AG04449 (cell line): ENCODE measurements at regions not wholly inside any gene's neighbourhood (a gene's known extent, or its start where the extent isn't known, plus 50 kb on each side); places are given as distances from the start of the nearest gene placed in this dataset.

Experiments used
- CTCF ChIA-PET: fragments of 350-600 bp; formaldehyde crosslinking; extraction: SDS; loops from one replicate; lab custom pipeline; 2021; ENCODE audit warnings: antibody characterized with exemption; lab: Yijun Ruan, JAX
- POLR2A ChIA-PET: fragments of 400-600, 350-600 bp; formaldehyde crosslinking; extraction: SDS; loops from one replicate; lab custom pipeline; 2020; ENCODE audit warnings: antibody characterized with exemption, inconsistent platforms; lab: Yijun Ruan, JAX
- DNase-seq: peaks from one replicate; pipeline ENCODE4 v3.0.0-alpha.2; 2010; ENCODE audit warnings: low read depth, low spot score
- H3K4me3 ChIP-seq: 2 replicates; pipeline ENCODE4 v1.5.1; 2011; ENCODE audit warnings: low read depth, mild to moderate bottlenecking, control low read depth, low read length
- TF ChIP-seq, protein P1 (sequence below): IDR thresholded peaks from one replicate; pipeline ENCODE4 v1.5.1; 2011; ENCODE audit warnings: mild to moderate bottlenecking, moderate library complexity, low read length, control low read depth, inconsistent platforms; ENCODE audit not compliant: insufficient read depth; ENCODE audit errors: missing control alignments

- CTCF ChIA-PET = no interaction called here
- POLR2A ChIA-PET = no interaction called here
- TF ChIP-seq, protein P1, sequence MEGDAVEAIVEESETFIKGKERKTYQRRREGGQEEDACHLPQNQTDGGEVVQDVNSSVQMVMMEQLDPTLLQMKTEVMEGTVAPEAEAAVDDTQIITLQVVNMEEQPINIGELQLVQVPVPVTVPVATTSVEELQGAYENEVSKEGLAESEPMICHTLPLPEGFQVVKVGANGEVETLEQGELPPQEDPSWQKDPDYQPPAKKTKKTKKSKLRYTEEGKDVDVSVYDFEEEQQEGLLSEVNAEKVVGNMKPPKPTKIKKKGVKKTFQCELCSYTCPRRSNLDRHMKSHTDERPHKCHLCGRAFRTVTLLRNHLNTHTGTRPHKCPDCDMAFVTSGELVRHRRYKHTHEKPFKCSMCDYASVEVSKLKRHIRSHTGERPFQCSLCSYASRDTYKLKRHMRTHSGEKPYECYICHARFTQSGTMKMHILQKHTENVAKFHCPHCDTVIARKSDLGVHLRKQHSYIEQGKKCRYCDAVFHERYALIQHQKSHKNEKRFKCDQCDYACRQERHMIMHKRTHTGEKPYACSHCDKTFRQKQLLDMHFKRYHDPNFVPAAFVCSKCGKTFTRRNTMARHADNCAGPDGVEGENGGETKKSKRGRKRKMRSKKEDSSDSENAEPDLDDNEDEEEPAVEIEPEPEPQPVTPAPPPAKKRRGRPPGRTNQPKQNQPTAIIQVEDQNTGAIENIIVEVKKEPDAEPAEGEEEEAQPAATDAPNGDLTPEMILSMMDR = no peak
These were observed 57.2 kb upstream of the NTF3 start for GRCh38 chr12:5374713-5375112.

GRCh38 chr12:5375547-5376295 is 56.2 kb upstream of the NTF3 start:
- no peak overlapping the region for H3K4me3 ChIP-seq
- TF ChIP-seq, protein P1 = no peak
- ChIA-PET CTCF (no interaction called here), POLR2A (no interaction called here)
- no peak for DNase-seq

More at GRCh38 chr12:5374713-5375112, 57.2 kb upstream of the NTF3 start:
- DNase-seq = no peak
- H3K4me3 ChIP-seq = no peak overlapping the region

DNA sequence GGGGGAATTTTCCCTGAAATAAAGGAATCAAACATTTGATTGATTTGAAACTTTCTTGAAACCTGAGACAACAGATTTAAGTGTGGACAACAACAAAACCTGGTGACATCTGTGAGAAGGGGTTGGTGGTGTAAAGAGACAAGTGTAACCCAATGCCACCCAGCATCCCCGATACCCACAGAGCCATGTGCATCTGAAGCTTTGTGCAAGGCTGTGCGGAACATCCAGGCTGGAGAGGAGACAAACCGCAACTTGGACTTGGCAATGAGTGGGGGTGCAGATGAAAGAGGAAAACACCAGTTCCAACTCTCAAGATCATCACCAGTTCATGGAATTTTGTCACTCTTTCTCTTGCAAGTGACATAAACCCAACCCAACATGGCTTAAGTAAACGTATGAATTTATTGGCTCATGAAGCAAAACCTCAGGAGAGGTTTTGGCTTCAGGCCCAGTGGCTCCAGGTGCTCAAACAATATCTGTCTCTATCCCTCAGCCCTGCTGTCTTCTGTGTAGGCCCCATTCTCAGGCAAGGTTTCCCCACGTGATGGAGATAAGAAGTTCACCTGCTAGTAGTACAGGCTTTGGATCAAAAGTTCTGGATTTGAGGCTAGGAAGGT is 55.2 kb upstream of the NTF3 start:
- DNase-seq = no peak
- no peak overlapping the region for H3K4me3 ChIP-seq
- TF ChIP-seq, protein P1 = no peak
- POLR2A ChIA-PET = no interaction called here
- CTCF ChIA-PET = no interaction called here

- POLR2A ChIA-PET = no interaction called here
- TF ChIP-seq, protein P1 = no peak
- no peak for DNase-seq
- H3K4me3 ChIP-seq = no peak overlapping the region
- CTCF ChIA-PET = no interaction called here
These were observed 53.8 kb upstream of the NTF3 start for GRCh38 chr12:5377997-5378592.

DNA sequence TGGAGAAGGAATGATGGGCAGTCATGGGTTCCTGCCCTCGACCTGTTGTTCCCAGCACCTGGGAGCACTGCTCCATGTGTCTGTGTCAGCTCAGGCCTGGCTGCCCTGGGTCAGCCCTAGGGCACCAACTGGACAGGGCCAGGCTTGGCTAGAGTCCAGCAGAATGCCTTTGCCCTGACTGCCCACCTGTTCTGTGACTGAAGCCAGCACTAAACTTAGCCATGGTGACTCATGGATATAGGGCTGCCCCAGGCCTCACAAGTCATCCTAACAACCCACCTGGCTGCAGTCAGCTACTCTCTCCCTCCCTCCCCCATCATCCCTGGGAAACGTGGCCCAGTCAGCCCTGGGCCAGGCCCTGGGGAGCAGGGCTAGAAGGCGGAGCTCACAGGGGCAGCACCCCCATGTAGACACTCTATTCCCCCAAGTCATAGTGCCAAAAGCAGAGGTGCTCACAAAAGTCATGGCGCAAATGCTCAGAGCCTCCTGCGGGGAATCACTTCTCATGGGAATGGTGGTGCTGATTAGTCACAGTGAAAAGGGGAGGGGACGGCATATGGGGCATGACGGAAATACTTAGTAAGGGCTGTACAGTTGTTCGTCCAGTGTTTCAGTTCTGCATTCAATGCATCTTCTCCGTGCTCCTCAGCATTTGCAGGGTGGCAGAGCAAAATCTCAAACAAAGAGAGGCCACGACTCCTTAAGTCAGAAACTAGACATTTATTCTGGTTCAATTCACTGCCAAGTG is 52.0 kb upstream of the NTF3 start:
- CTCF ChIA-PET = no interaction called here
- TF ChIP-seq, protein P1 = no peak
- no peak overlapping the region for H3K4me3 ChIP-seq
- POLR2A ChIA-PET = no interaction called here
- DNase-seq = no peak
